GM12878 (cell line): ENCODE measurements at regions not wholly inside any gene's neighbourhood (a gene's known extent, or its start where the extent isn't known, plus 50 kb on each side); places are given as distances from the start of the nearest gene placed in this dataset.

Source experiments
- ATAC-seq: fragments of 200-7000 bp; cut with Tn5 transposase; 3 replicates; pipeline ENCODE4 v1.9.1; 2020; ENCODE audit warnings: mild to moderate bottlenecking, moderate library complexity
- BruUV-seq: library from RNA; stranded (reverse); fragments of 400-500 nt; replicated peaks from 2 replicates; lab custom pipeline; 2021; lab: Mats Ljungman, UMichigan
- CTCF ChIA-PET: fragments of 300-600 bp; sonication (Branson Sonifier 250); formaldehyde crosslinking; extraction: SDS; loops from one replicate; lab custom pipeline; 2021; ENCODE audit warnings: inconsistent platforms; lab: Yijun Ruan, JAX
- POLR2A ChIA-PET: fragments of 350-600 bp; formaldehyde crosslinking; extraction: SDS; loops from one replicate; lab custom pipeline; 2021; ENCODE audit warnings: inconsistent platforms; lab: Charles Lee
- RAD21 ChIA-PET: fragments of 300-600 bp; sonication (Branson Sonifier 250); formaldehyde crosslinking; loops from one replicate; lab custom pipeline; 2023; ENCODE audit warnings: antibody characterized with exemption; ENCODE audit not compliant: unreplicated experiment; lab: Charles Lee
- SMC1A ChIA-PET: fragments of 300-600 bp; sonication (Branson Sonifier 250); formaldehyde crosslinking; loops from one replicate; lab custom pipeline; 2023; ENCODE audit not compliant: unreplicated experiment, uncharacterized antibody; lab: Charles Lee
- DNase-seq: peaks from one replicate; pipeline ENCODE4 v3.0.0-alpha.2; 2011; ENCODE audit warnings: low read depth, low spot score
- FAIRE-seq: peaks from 3 replicates; lab custom pipeline; 2011; peaks lifted over from hg19 to GRCh38; lab: Jason Lieb, UNC
- H2AFZ ChIP-seq: 2 replicates; pipeline ENCODE4 v1.6.0; 2011; ENCODE audit warnings: low read depth, low read length, control low read depth; ENCODE audit not compliant: control insufficient read depth
- H3K27ac ChIP-seq: 2 replicates; pipeline ENCODE4 v1.5.1; 2011; ENCODE audit warnings: control low read depth; ENCODE audit not compliant: control insufficient read depth, insufficient read depth
- H3K27me3 ChIP-seq, 2 experiments: replicated peaks in 1 of 2; 2 replicates each; pipeline versions ENCODE4 v1.6.0 to v1.6.1; 2011; ENCODE audit warnings: low read length in 1 of 2; ENCODE audit not compliant: control insufficient read depth in 2 of 2, insufficient read depth in 2 of 2
- H3K36me3 ChIP-seq, 2 experiments: 2 replicates each; pipeline ENCODE4 v1.5.1; 2011; ENCODE audit warnings: low read length in 1 of 2; ENCODE audit not compliant: control insufficient read depth in 2 of 2, insufficient read depth in 2 of 2
- H3K4me1 ChIP-seq: 2 replicates; pipeline ENCODE4 v1.6.1; 2011; ENCODE audit warnings: mild to moderate bottlenecking, low read length, moderate library complexity, mixed read lengths; ENCODE audit not compliant: control insufficient read depth, insufficient read depth
- H3K4me2 ChIP-seq: 2 replicates; pipeline ENCODE4 v1.6.0; 2011; ENCODE audit warnings: control low read depth; ENCODE audit not compliant: control insufficient read depth, insufficient read depth
- H3K4me3 ChIP-seq: fragments of 200-600 bp; sonication (generic); 2 replicates; pipeline ENCODE4 v1.5.1; 2016
- H3K79me2 ChIP-seq: 2 replicates; pipeline ENCODE4 v1.6.0; 2011; ENCODE audit warnings: low read length; ENCODE audit not compliant: control insufficient read depth, insufficient read depth
- H3K9ac ChIP-seq: 2 replicates; pipeline ENCODE4 v1.8.0; 2011; ENCODE audit warnings: low read length, control low read depth, mixed read lengths; ENCODE audit not compliant: control insufficient read depth, insufficient read depth
- H3K9me3 ChIP-seq: replicated peaks from 3 replicates; pipeline ENCODE4 v1.5.1; 2011; ENCODE audit warnings: mild to moderate bottlenecking, low read length; ENCODE audit not compliant: control insufficient read depth, insufficient read depth
- H4K20me1 ChIP-seq: 2 replicates; pipeline ENCODE4 v1.6.0; 2011; ENCODE audit not compliant: control insufficient read depth, insufficient read depth
- CEBPZ ChIP-seq: fragments of 150-350 bp; IDR thresholded peaks from 2 replicates; pipeline ENCODE4 v1.6.1; 2016; ENCODE audit warnings: low read depth, low read length
- E2F4 ChIP-seq: IDR thresholded peaks from 2 replicates; pipeline ENCODE4 v1.6.1; 2012; ENCODE audit warnings: low read depth, low read length, improper control_type of control experiment
- IRF4 ChIP-seq: IDR thresholded peaks from 2 replicates; pipeline ENCODE4 v1.6.1; 2011; ENCODE audit warnings: low read depth, low read length
- JUND ChIP-seq: IDR thresholded peaks from 2 replicates; pipeline ENCODE4 v1.6.1; 2012; ENCODE audit warnings: low read depth, mild to moderate bottlenecking, low read length, improper control_type of control experiment, moderate library complexity
- RBBP5 ChIP-seq: fragments of 200-600 bp; sonication (generic); conservative IDR thresholded peaks from 2 replicates; pipeline ENCODE4 v1.6.1; 2016
- SREBF1 ChIP-seq: IDR thresholded peaks from 2 replicates; pipeline ENCODE4 v1.6.1; 2012; ENCODE audit warnings: mild to moderate bottlenecking, low read length
- TARDBP ChIP-seq: IDR thresholded peaks from 2 replicates; pipeline ENCODE4 v1.6.1; 2016; ENCODE audit warnings: borderline replicate concordance
- USF1 ChIP-seq: IDR thresholded peaks from 2 replicates; pipeline ENCODE4 v1.6.1; 2011; ENCODE audit warnings: borderline replicate concordance, low read depth, mild to moderate bottlenecking, moderate library complexity, mixed read lengths, low read length; ENCODE audit not compliant: insufficient read depth; ENCODE audit errors: extremely low read length
- YY1 ChIP-seq: IDR thresholded peaks from 2 replicates; pipeline ENCODE4 v1.6.1; 2011; ENCODE audit warnings: low read depth, mild to moderate bottlenecking, low read length
- ZNF217 ChIP-seq: fragments of 450-650 bp; IDR thresholded peaks from 2 replicates; pipeline ENCODE4 v1.6.1; 2017; ENCODE audit warnings: antibody characterized with exemption, mild to moderate bottlenecking
- ZNF384 ChIP-seq: IDR thresholded peaks from 2 replicates; pipeline ENCODE4 v1.6.1; 2012; ENCODE audit warnings: low read depth, mild to moderate bottlenecking, low read length, improper control_type of control experiment, borderline replicate concordance
- WGBS: methylation state at CpG from one replicate; pipeline ENCODE4 v1.1.6; 2016; ENCODE audit warnings: low lambda C conversion rate; ENCODE audit not compliant: insufficient replicate concordance, insufficient coverage; ENCODE audit errors: missing lambda C conversion rate; 5-methylcytosine and 5-hydroxymethylcytosine counted together
- in situ Hi-C: fragments of 300-500 bp; cut with MboI; formaldehyde crosslinking; loops from 9 replicates; pipeline ENCODE4 v1.14.3; 2018; ENCODE audit warnings: mixed read lengths
- intact Hi-C: fragments of 100-400 bp; cut with micrococcal nuclease; formaldehyde crosslinking; loops from one replicate; pipeline ENCODE4 v1.14.2; 2022; ENCODE audit not compliant: unreplicated experiment

GRCh38 chr11:29656597-29656996 lies 360.2 kb downstream of the KCNA4 start:
- FAIRE-seq = no peak
- H3K4me2 ChIP-seq = no peak overlapping the region
- TF ChIP-seq SREBF1 (no peak), CEBPZ (no peak), USF1 (no peak), E2F4 (no peak), ZNF217 (no peak), TARDBP (no peak), RBBP5 (no peak), IRF4 (no peak), ZNF384 (no peak), JUND (no peak), YY1 (no peak)
- TF ChIP-seq, all 136 proteins: peak for 0
- H3K36me3 ChIP-seq = no peaks in the 10 kb centered on the region
- no peaks in the 10 kb centered on the region for H3K79me2 ChIP-seq
- no peak overlapping the region for H2AFZ ChIP-seq
- SMC1A ChIA-PET = no interaction called here
- ATAC-seq (no peak), DNase-seq (no peak)
- H3K4me3 ChIP-seq = no peak overlapping the region
- in situ Hi-C loops = no loop called here
- CTCF ChIA-PET = no interaction called here
- RAD21 ChIA-PET = no interaction called here
- no peaks in the 10 kb centered on the region for H3K27me3 ChIP-seq
- H3K9me3 ChIP-seq = no peaks in the 10 kb centered on the region
- H4K20me1 ChIP-seq = no peaks in the 10 kb centered on the region
- 37% methylated on average over 3 of the region's 3 CpGs for WGBS
- no peaks in the 10 kb centered on the region for H3K4me1 ChIP-seq
- H3K9ac ChIP-seq = no peak overlapping the region
- intact Hi-C loops = no loop called here
- H3K27ac ChIP-seq = no peak overlapping the region
- BruUV-seq = no TSS peak
- POLR2A ChIA-PET = no interaction called here
